ENCODE measurements at regions not wholly inside any gene's neighbourhood (a gene's known extent, or its start where the extent isn't known, plus 50 kb on each side); places are given as distances from the start of the nearest gene placed in this dataset.

DNA sequence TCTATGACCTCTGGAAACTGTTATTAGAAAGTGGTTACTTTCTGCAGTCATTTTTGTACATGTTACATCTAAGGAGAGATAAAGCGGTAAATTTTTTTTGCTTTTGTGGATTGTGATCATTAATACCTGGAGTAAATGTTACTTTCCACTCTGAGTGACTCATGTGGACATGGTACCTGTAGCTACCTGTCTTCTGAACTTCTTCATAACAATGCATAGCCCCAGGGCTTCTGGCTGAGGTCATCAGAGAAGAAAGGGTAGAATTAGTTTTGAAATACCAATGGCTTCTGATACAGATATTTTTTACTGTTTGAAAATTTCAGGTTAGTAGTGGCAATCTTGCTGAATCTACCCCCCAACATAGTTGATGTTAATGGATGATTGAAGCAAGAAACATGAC lies 489.3 kb downstream of the RWDD3 start:
- TF ChIP-seq RCOR1 (IDR thresholded peaks at IDR 0.05; ENCODE audit: low read length), result no peak
- no peak for TF ChIP-seq CTCF (IDR thresholded peaks at IDR 0.05)
- no peak for TF ChIP-seq POLR2AphosphoS5 (IDR thresholded peaks at IDR 0.05; ENCODE audit: low read depth, low read length)
- no peak for TF ChIP-seq YY1 (IDR thresholded peaks at IDR 0.05; ENCODE audit: low read depth)
- TF ChIP-seq GABPA (IDR thresholded peaks at IDR 0.05; ENCODE audit: low read depth), result no peak
- no peak for TF ChIP-seq GATA2 (CRISPR knock-in tag; IDR thresholded peaks at IDR 0.05)
- TF ChIP-seq EP300 (IDR thresholded peaks at IDR 0.05; ENCODE audit: borderline replicate concordance in 1 of 2, low read depth in 1 of 2, low read length in 1 of 2), result no peak
- no peak for TF ChIP-seq TAF1 (IDR thresholded peaks at IDR 0.05; ENCODE audit: borderline replicate concordance, low read depth, low read length)
- TF ChIP-seq, protein P1, sequence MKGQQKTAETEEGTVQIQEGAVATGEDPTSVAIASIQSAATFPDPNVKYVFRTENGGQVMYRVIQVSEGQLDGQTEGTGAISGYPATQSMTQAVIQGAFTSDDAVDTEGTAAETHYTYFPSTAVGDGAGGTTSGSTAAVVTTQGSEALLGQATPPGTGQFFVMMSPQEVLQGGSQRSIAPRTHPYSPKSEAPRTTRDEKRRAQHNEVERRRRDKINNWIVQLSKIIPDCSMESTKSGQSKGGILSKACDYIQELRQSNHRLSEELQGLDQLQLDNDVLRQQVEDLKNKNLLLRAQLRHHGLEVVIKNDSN (IDR thresholded peaks at IDR 0.05; ENCODE audit: borderline replicate concordance, low read depth), result no peak
- TF ChIP-seq SMC3 (IDR thresholded peaks at IDR 0.05; ENCODE audit: low read depth, low read length), result no peak

Measured in SK-N-SH (cell line).